ENCODE measurements at regions not wholly inside any gene's neighbourhood (a gene's known extent, or its start where the extent isn't known, plus 50 kb on each side); places are given as distances from the start of the nearest gene placed in this dataset.

DNA sequence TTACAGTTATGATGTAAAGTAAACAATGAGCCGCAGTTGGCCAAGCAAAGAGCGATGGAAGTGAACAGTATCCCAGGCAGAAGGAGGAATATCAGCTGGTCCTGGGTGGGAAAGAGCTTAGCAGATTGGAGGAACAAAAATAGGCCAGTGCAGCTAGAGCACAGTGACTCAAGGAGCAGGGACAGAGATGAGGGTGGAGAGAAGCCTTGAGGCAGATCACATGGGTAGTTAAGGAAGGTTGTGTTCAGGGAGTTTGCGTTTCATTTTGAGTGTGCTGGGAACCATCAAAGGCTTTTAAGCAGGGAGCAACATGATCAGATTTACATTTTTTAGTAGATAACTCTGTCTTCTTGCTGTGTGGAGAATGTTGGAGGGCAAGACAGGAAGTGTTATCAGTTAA, 113.6 kb downstream of the OAT start:
- intact Hi-C loops (cut with micrococcal nuclease) = no loop called here

GRCh38 chr10:124303662-124304418, 114.9 kb downstream of the OAT start:
- intact Hi-C loops (cut with micrococcal nuclease) = no loop called here

DNA sequence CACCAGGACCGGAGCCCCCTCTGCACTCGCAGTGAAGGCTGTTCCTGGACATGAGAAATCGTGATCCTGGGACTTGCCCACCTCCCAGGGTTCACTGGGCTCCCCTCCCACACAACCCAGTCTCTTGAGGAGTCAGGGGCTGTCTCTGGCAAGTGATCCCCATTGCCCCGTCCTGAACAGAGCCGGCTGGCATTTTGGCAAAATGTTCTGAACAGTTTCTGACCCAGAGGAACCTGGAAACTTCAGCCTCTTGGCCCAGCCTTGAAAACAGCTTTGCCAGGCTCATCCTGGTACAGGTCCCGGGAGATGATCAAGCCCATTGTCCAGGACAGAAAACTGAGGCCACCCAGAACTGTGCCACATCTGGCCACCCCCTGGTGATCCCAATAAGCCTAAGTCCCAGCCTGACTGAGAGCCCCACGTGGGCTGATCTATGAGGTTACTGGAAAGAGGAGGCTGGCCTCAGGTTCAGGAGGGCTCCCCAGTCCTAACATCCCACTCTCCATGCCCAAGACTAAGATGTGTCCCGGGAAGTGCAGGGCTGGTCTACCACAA, 115.7 kb downstream of the OAT start:
- intact Hi-C loops (cut with micrococcal nuclease) = no loop called here

GRCh38 chr10:124301736-124302135, 117.0 kb downstream of the OAT start:
- intact Hi-C loops (cut with micrococcal nuclease) = no loop called here

DNA sequence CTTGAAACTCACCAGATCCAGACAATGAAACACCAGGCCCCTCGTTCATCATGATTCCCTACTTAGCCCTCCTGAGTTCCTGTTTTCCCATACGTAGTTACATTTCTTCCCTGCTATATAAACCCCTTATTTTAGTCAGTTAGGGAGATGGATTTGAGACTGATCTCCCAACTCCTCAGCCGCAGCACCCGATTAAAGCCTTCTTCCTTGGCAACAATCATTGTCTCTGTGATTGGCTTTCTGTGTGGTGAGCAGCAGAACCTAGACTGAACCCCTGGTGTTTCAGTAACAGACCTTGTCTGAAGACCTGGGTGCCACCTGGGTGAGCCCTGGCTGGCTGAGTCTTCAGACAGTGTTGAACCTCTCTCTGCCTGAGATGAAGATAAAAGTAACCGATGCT, 118.0 kb downstream of the OAT start:
- intact Hi-C loops (cut with micrococcal nuclease) = no loop called here

- intact Hi-C loops (cut with micrococcal nuclease) = no loop called here
Measured at GRCh38 chr10:124300224-124300623, 118.5 kb downstream of the OAT start.

GRCh38 chr10:124299696-124300095, 119.0 kb downstream of the OAT start:
- intact Hi-C loops (cut with micrococcal nuclease) = no loop called here

DNA sequence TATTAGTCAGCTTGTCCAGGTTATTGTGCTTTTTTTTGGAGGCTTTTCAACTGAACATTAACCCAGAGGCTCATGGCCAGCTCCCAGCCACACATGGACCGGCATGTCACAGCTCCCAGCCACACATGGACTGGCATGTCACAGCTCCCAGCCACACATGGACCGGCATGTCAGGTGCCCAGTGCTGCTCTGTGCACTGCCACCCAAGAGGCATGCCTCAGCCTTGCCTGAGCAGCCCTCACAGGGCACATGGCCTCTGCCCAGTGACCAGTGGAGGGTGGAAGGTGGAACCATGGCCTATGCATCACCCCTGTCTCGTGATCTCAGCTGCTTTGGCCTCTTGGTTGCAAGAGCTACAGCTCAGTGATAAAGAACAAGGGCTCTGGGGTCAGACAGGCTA, 119.8 kb downstream of the OAT start:
- intact Hi-C loops (cut with micrococcal nuclease) = no loop called here

DNA sequence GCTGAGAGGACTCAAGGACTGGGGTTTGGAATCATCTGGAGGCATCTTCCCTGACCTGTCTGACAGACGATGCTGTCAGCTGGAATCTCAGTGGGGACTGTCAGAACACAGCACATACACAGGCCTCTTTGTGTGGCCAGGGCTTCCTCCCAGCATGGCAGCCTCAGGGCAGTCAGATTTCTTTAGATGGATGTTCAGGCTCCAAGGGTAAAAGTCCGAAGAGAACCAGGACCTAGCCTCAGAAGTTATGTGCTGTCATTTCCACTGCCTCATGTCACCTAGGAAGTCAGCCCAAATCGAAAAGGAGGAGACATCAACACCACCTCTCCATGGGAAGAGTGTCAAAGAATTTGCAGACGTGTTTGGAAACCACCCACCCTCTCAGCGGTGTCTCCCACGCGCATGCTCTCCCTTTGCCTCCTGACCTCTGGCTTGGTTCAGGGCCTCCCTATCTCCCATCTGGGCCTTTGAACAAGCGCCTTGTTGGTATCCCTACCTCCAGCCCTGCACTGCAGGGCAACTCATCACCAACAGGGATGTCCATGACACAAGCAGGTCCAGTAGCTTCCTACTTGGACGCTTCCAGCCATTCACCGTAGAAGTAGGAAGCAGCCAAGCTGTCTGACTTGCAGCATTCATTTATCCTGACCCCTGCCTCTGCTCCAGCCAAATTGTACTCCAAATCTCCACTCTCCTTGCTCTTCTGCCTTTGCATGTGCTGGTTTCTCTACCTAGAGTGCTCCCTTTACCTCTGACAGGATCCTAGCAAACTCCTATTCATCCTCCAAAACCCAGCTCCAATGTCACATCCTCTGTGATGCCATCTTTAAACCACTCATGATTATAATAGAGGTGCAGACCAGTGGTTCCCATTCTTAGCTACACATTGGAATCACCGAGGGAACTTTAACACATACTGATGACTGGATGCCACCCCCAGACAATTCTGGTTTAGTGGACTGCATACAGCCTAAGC, 121.6 kb downstream of the OAT start:
- intact Hi-C loops (cut with micrococcal nuclease) = no loop called here

GRCh38 chr10:124296121-124296812, 122.5 kb downstream of the OAT start:
- intact Hi-C loops (cut with micrococcal nuclease) = no loop called here

DNA sequence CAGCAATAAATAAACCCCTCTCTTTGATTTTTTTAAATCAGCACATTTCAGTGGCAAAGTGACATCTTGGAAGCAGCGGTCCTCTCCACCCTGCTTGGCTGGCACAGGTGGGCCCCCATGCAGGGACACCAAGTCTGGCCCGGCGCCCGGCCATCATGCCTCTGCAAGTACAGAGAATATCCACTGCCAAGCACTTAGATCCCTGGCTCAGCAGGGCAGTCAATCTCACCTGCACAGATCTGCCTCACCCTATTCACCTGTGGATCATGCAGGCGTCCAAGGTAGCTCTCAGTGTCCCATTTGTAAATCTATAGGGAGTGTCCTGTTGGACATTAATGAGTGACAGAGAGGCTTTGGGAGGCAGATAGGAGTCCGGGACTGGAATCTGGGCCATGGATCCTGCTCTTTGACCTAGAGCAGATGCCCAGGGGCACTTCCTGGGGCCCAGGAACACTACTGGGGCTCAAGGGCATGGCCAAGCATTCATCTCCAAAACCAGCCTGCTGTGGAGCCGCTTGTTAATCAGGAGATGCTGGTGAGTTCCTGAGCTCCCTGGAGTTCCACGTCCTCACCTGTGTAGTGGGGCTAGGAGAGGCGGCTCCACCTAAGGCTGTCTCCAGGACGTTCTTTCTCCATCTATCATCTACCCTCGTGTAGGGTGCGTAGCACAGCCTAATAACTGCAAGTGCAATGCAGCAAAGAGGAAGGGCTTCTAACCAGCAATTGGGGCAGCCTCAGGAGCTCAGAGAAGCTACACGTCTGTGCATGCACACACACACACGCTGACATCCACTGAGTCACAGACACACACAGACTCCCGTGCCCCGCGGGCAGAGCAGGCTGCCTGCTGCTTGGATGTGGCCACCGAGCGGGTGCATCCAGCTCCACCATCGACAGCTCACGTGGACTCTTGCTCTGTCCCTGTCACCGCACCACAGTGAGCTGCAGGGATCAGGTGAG, 123.6 kb downstream of the OAT start:
- intact Hi-C loops (cut with micrococcal nuclease) = no loop called here

- intact Hi-C loops (cut with micrococcal nuclease) = no loop called here
Measured at GRCh38 chr10:124293616-124294449, 124.9 kb downstream of the OAT start.

- intact Hi-C loops (cut with micrococcal nuclease) = no loop called here
Measured at GRCh38 chr10:124292911-124293615, 125.7 kb downstream of the OAT start.

GRCh38 chr10:124291001-124291701, 127.6 kb downstream of the OAT start:
- intact Hi-C loops (cut with micrococcal nuclease) = no loop called here

GRCh38 chr10:124289851-124290795, 128.6 kb downstream of the OAT start:
- intact Hi-C loops (cut with micrococcal nuclease) = no loop called here

DNA sequence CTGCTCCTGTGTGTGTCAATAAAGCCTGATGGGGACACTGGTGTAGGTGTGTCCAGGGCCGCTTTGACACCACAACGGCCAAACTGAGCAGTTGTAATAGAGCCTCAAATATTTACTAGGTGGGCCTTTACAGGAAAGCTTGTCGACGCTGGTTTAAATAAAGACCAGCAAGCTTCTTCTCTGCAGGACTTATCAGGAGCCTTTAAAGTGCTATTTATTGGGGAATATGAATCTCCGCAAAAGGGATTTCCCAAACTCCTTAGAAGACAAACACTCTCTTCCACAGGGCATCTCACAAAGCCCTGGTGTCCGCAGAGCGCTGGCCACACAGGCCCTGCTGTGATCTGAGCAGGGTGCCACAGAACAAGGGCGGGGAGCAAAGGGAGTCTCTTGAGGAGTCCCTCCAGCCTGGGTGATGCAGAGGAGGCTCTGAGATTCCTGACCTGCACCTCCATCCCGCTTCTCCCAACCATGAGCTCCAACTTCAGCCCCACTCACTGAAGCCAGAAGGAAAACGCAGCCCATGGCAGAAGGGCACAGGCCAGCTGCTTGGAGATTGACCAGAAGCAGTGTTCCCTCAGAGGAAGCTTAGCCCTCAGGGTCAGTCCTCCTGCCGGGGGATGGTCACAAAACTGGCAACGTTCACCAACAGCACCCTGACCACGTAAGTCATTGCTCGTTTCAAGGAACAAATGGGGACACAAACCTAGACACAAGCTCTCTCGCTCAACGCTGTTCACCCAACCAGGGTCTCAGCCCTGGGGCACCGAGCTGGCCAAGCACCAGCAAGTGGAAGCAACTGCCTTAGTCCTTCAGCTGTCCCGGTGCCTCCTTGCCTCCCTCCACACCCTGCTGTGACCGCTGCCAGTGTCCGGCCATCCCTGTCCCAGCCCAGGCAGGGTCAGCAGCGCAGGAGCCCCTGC, 129.5 kb downstream of the OAT start:
- intact Hi-C loops (cut with micrococcal nuclease) = no loop called here

All from T-helper 1 cell treated with Interleukin-12 subunit alpha and Interleukin-12 subunit beta and Interleukin-4 antibody, amounts not matched to agents 30 ng/mL and 1 ng/mL, for 36 hours (primary cell).